ENCODE measurements at regions not wholly inside any gene's neighbourhood (a gene's known extent, or its start where the extent isn't known, plus 50 kb on each side); places are given as distances from the start of the nearest gene placed in this dataset.

- Histone ChIP-seq H4K20me1 (ENCODE audit: control insufficient read depth, extremely low read depth, insufficient read depth, low read length) (no peaks in the 10 kb centered on the region), H3K9me3 (ENCODE audit: control insufficient read depth, low read depth, low read length) (peaks cover 2% of the 10 kb centered on the region), H3K79me2 (ENCODE audit: control insufficient read depth, insufficient read depth, low read length) (no peaks in the 10 kb centered on the region), H3K4me3 (ENCODE audit: control insufficient read depth in 2 of 3, extremely low read depth in 1 of 3, insufficient read depth in 2 of 3, low read depth in 1 of 3, low read length in 3 of 3) (no peak overlapping the region), H3K9ac (ENCODE audit: control insufficient read depth, extremely low read depth, insufficient read depth, low read length) (no peak overlapping the region), H3K27me3 (ENCODE audit: control insufficient read depth, extremely low read depth, insufficient read depth, low read length) (no peaks in the 10 kb centered on the region), H2AFZ (ENCODE audit: control insufficient read depth, low read length) (peak overlapping the region; percentile 25), H3K4me1 (ENCODE audit: control insufficient read depth, extremely low read depth, insufficient read depth, low read length) (peaks cover 27% of the 10 kb centered on the region), H3K27ac (ENCODE audit: control insufficient read depth, insufficient read depth, low read length) (peak overlapping the region; percentile 19), H3K36me3 (ENCODE audit: control insufficient read depth in 2 of 2, extremely low read depth in 1 of 2, insufficient read depth in 2 of 2, low read length in 2 of 2) (no peaks in the 10 kb centered on the region), H3K4me2 (ENCODE audit: control insufficient read depth, extremely low read depth, insufficient read depth, low read depth, low read length) (peak overlapping the region; percentile 54), H3K9me1 (ENCODE audit: control insufficient read depth, extremely low read depth, insufficient read depth, low read length) (no peaks in the 10 kb centered on the region)
- dilution Hi-C loops (cut with MboI; ENCODE audit: extremely low pct_ligation_motif_present, low sequenced_read_pairs): no loop called here
- peak; percentile 49 for FAIRE-seq
- TF ChIP-seq CTCF (optimal IDR thresholded peaks at IDR 0.05 in 1 of 3, IDR thresholded peaks at IDR 0.05 in 1 of 3, conservative IDR thresholded peaks at IDR 0.05 in 1 of 3; ENCODE audit: extremely low read depth in 1 of 3, insufficient read depth in 2 of 3, low read length in 3 of 3): no peak
- no peak for TF ChIP-seq EZH2 (IDR thresholded peaks at IDR 0.05; ENCODE audit: low read length)
- no peak for DNase-seq (ENCODE audit: low read depth, low spot score)
Observed at GRCh38 chr5:9927521-9927997, 297.4 kb upstream of the TAS2R1 start.

- H4K20me1 ChIP-seq (ENCODE audit: control insufficient read depth, extremely low read depth, insufficient read depth, low read length): no peaks in the 10 kb centered on the region
- no peak for DNase-seq (ENCODE audit: low read depth, low spot score)
- H3K4me2 ChIP-seq (ENCODE audit: control insufficient read depth, extremely low read depth, insufficient read depth, low read depth, low read length): peak overlapping the region; percentile 54
- no peak for TF ChIP-seq CTCF (optimal IDR thresholded peaks at IDR 0.05 in 1 of 3, IDR thresholded peaks at IDR 0.05 in 1 of 3, conservative IDR thresholded peaks at IDR 0.05 in 1 of 3; ENCODE audit: extremely low read depth in 1 of 3, insufficient read depth in 2 of 3, low read length in 3 of 3)
- no peak for TF ChIP-seq EZH2 (IDR thresholded peaks at IDR 0.05; ENCODE audit: low read length)
- no peak for FAIRE-seq
- no peaks in the 10 kb centered on the region for H3K79me2 ChIP-seq (ENCODE audit: control insufficient read depth, insufficient read depth, low read length)
- dilution Hi-C loops (cut with MboI; ENCODE audit: extremely low pct_ligation_motif_present, low sequenced_read_pairs): no loop called here
- H3K27ac ChIP-seq (ENCODE audit: control insufficient read depth, insufficient read depth, low read length): peak overlapping the region; percentile 19
- H3K9ac ChIP-seq (ENCODE audit: control insufficient read depth, extremely low read depth, insufficient read depth, low read length): no peak overlapping the region
- H2AFZ ChIP-seq (ENCODE audit: control insufficient read depth, low read length): no peak overlapping the region
- H3K9me1 ChIP-seq (ENCODE audit: control insufficient read depth, extremely low read depth, insufficient read depth, low read length): no peaks in the 10 kb centered on the region
- H3K9me3 ChIP-seq (ENCODE audit: control insufficient read depth, low read depth, low read length): peaks cover 2% of the 10 kb centered on the region
- no peaks in the 10 kb centered on the region for H3K27me3 ChIP-seq (ENCODE audit: control insufficient read depth, extremely low read depth, insufficient read depth, low read length)
- H3K4me1 ChIP-seq (ENCODE audit: control insufficient read depth, extremely low read depth, insufficient read depth, low read length): peaks cover 27% of the 10 kb centered on the region
- no peaks in the 10 kb centered on the region for H3K36me3 ChIP-seq (ENCODE audit: control insufficient read depth in 2 of 2, extremely low read depth in 1 of 2, insufficient read depth in 2 of 2, low read length in 2 of 2)
- no peak overlapping the region for H3K4me3 ChIP-seq (ENCODE audit: control insufficient read depth in 2 of 3, extremely low read depth in 1 of 3, insufficient read depth in 2 of 3, low read depth in 1 of 3, low read length in 3 of 3)
Observed at GRCh38 chr5:9927106-9927505, 297.0 kb upstream of the TAS2R1 start.
